22Rv1 (cell line): ENCODE measurements at regions not wholly inside any gene's neighbourhood (a gene's known extent, or its start where the extent isn't known, plus 50 kb on each side); places are given as distances from the start of the nearest gene placed in this dataset.

ENCODE experiments used
- CTCF ChIP-seq: fragments of 450-650 bp; IDR thresholded peaks from 2 replicates; pipeline ENCODE4 v1.5.1; 2017; ENCODE audit warnings: mild to moderate bottlenecking
- ZFX ChIP-seq: fragments of 450-650 bp; IDR thresholded peaks from 2 replicates; pipeline ENCODE4 v1.6.1; 2017; ENCODE audit warnings: antibody characterized with exemption, borderline replicate concordance

GRCh38 chr16:6692874-6693273, 639.8 kb upstream of the RBFOX1 start:
- TF ChIP-seq CTCF: no peak
- no peak for TF ChIP-seq ZFX
